NT2/D1 (cell line): ENCODE measurements at regions not wholly inside any gene's neighbourhood (a gene's known extent, or its start where the extent isn't known, plus 50 kb on each side); places are given as distances from the start of the nearest gene placed in this dataset.

Experiments used
- YY1 ChIP-seq: IDR thresholded peaks from 2 replicates; pipeline ENCODE4 v1.6.1; 2011; ENCODE audit not compliant: insufficient read length, insufficient read depth
- ZNF274 ChIP-seq: IDR thresholded peaks from 2 replicates; pipeline ENCODE4 v1.6.1; 2011; ENCODE audit warnings: mild to moderate bottlenecking, low read depth, low read length

- TF ChIP-seq YY1 = no peak
- TF ChIP-seq ZNF274 = no peak
These were observed 121.4 kb upstream of the MEIS2 start for GRCh38 chr15:37221671-37222145.
